ENCODE measurements at regions not wholly inside any gene's neighbourhood (a gene's known extent, or its start where the extent isn't known, plus 50 kb on each side); places are given as distances from the start of the nearest gene placed in this dataset. TPM values are rescaled to one million over a fixed set of nuclear protein-coding genes. Genes with fewer than 3 reads are reported as not detected.

Small RNA genes in the stretch of these regions (small RNA-seq; reads per million reads assigned to genes)
- gene CD24P4 (not detected), gene MTCYBP2 (not detected), gene RNU6-255P (not detected)

All from fibroblast of villous mesenchyme (primary cell).